HepG2 (cell line): ENCODE measurements at regions not wholly inside any gene's neighbourhood (a gene's known extent, or its start where the extent isn't known, plus 50 kb on each side); places are given as distances from the start of the nearest gene placed in this dataset.

ENCODE experiments used
- ATAC-seq: fragments of 200-7000 bp; cut with Tn5 transposase; 3 replicates; pipeline ENCODE4 v1.9.1; 2020; ENCODE audit warnings: mild to moderate bottlenecking, moderate library complexity
- BruUV-seq: library from RNA; stranded (reverse); fragments of 400-500 nt; replicated peaks from 2 replicates; lab custom pipeline; 2021; lab: Mats Ljungman, UMichigan
- CTCF ChIA-PET: fragments of 300-600 bp; formaldehyde crosslinking; extraction: SDS; loops from one replicate; lab custom pipeline; 2021; ENCODE audit warnings: low total read pairs, inconsistent platforms, low intra/inter-chr PET ratio; lab: Yijun Ruan, JAX
- POLR2A ChIA-PET: fragments of 350-600 bp; sonication (Branson Sonifier 250); formaldehyde crosslinking; loops from one replicate; lab custom pipeline; 2020; ENCODE audit warnings: antibody characterized with exemption, inconsistent platforms; lab: Yijun Ruan, JAX
- DNase-seq: peaks from one replicate; pipeline ENCODE4 v3.0.0-alpha.2; 2015; ENCODE audit warnings: low spot score
- FAIRE-seq: peaks from 3 replicates; lab custom pipeline; 2011; peaks lifted over from hg19 to GRCh38; lab: Jason Lieb, UNC
- H2AFZ ChIP-seq: one replicate; pipeline ENCODE4 v1.6.1; 2011; ENCODE audit warnings: low read length, inconsistent platforms
- H3K27ac ChIP-seq: fragments of 300-600 bp; 3 replicates; pipeline ENCODE4 v1.8.0; 2011; ENCODE audit warnings: mixed run types, mild to moderate bottlenecking, mixed read lengths, low read length, inconsistent platforms; ENCODE audit not compliant: insufficient read depth; ENCODE audit errors: extremely low read length
- H3K27me3 ChIP-seq, 2 experiments: fragments of 200-600 bp in 1 of 2; 2 replicates in 1 of 2; 3 replicates in 1 of 2; pipeline versions ENCODE4 v1.6.0 to v1.8.0; 2011; ENCODE audit warnings: low read length in 2 of 2, mild to moderate bottlenecking in 2 of 2, moderate library complexity in 2 of 2, inconsistent platforms in 1 of 2; ENCODE audit not compliant: insufficient read depth in 2 of 2, control insufficient read depth in 1 of 2
- H3K36me3 ChIP-seq, 2 experiments: fragments of 200-600 bp in 1 of 2; replicated peaks in 1 of 2; 2 replicates in 1 of 2; 3 replicates in 1 of 2; pipeline versions ENCODE4 v1.5.1 to v1.8.0; 2011; ENCODE audit warnings: low read length in 2 of 2, inconsistent platforms in 1 of 2; ENCODE audit not compliant: insufficient read depth in 2 of 2, control insufficient read depth in 1 of 2
- H3K4me1 ChIP-seq: 2 replicates; pipeline ENCODE4 v1.5.1; 2012; ENCODE audit warnings: low read length, inconsistent platforms; ENCODE audit not compliant: insufficient read depth
- H3K4me2 ChIP-seq: 2 replicates; pipeline ENCODE4 v1.6.0; 2011; ENCODE audit warnings: low read depth, low read length, inconsistent platforms
- H3K4me3 ChIP-seq, 3 experiments: fragments of 200-600 bp in 1 of 3; sonication (generic), shearing (Covaris generic) in 1 of 3; replicated peaks in 1 of 3; 2 replicates each; pipeline ENCODE4 v1.5.1; 2011 to 2016; ENCODE audit warnings: low read length in 3 of 3, inconsistent platforms in 2 of 3, low read depth in 2 of 3, mild to moderate bottlenecking in 2 of 3, control low read depth in 1 of 3, mixed read lengths in 1 of 3; ENCODE audit not compliant: insufficient read depth in 1 of 3
- H3K79me2 ChIP-seq: one replicate; pipeline ENCODE4 v1.6.1; 2011; ENCODE audit warnings: low read length, inconsistent platforms; ENCODE audit not compliant: insufficient read depth
- H3K9ac ChIP-seq: 2 replicates; pipeline ENCODE4 v1.6.0; 2011; ENCODE audit warnings: mild to moderate bottlenecking, low read depth, low read length, inconsistent platforms; ENCODE audit not compliant: insufficient read depth
- H3K9me3 ChIP-seq: 2 replicates; pipeline ENCODE4 v1.5.1; 2012; ENCODE audit warnings: mild to moderate bottlenecking, low read length
- H4K20me1 ChIP-seq: 2 replicates; pipeline ENCODE4 v1.6.0; 2011; ENCODE audit warnings: inconsistent platforms, mild to moderate bottlenecking, low read length, moderate library complexity; ENCODE audit not compliant: insufficient read depth
- CC2D1A ChIP-seq: sonication (generic); formaldehyde crosslinking; IDR thresholded peaks from 2 replicates; pipeline ENCODE4 v1.8.1; 2023; ENCODE audit warnings: mild to moderate bottlenecking, missing genetic modification reagents
- CREB3 ChIP-seq: sonication (generic); formaldehyde crosslinking; IDR thresholded peaks from 2 replicates; pipeline ENCODE4 v1.5.0; 2020; ENCODE audit warnings: missing genetic modification reagents
- CREM ChIP-seq, 2 experiments: sonication (generic) in 1 of 2; formaldehyde crosslinking in 1 of 2; IDR thresholded peaks; 2 replicates each; pipeline versions ENCODE4 v1.4.0 to v1.6.1; 2016 to 2020; ENCODE audit warnings: antibody characterized with exemption in 1 of 2, mild to moderate bottlenecking in 1 of 2, missing genetic modification reagents in 1 of 2
- DMAP1 ChIP-seq: IDR thresholded peaks from 2 replicates; pipeline ENCODE4 v1.6.1; 2016
- FOSL2 ChIP-seq: sonication (generic); formaldehyde crosslinking; IDR thresholded peaks from 2 replicates; pipeline ENCODE4 v1.4.0; 2020; ENCODE audit warnings: missing genetic modification reagents
- FOXP1 ChIP-seq, 2 experiments: fragments of 450-650 bp in 1 of 2; IDR thresholded peaks; 2 replicates each; pipeline ENCODE4 v1.6.1; 2017 to 2018; ENCODE audit warnings: antibody characterized with exemption in 1 of 2
- HDAC6 ChIP-seq: fragments of 200-600 bp; sonication (generic); IDR thresholded peaks from 2 replicates; pipeline ENCODE4 v1.7.0; 2017; ENCODE audit warnings: mild to moderate bottlenecking, antibody characterized with exemption, low read length, low read depth
- HNF1B ChIP-seq: sonication (generic); formaldehyde crosslinking; IDR thresholded peaks from 2 replicates; pipeline ENCODE4 v1.5.1; 2020; ENCODE audit warnings: mild to moderate bottlenecking, moderate library complexity, missing genetic modification reagents
- PHF20 ChIP-seq: sonication (generic); formaldehyde crosslinking; IDR thresholded peaks from 2 replicates; pipeline ENCODE4 v1.5.0; 2020; ENCODE audit warnings: mild to moderate bottlenecking, missing genetic modification reagents
- RNF219 ChIP-seq: sonication (generic); formaldehyde crosslinking; IDR thresholded peaks from 2 replicates; pipeline ENCODE4 v1.5.0; 2020; ENCODE audit warnings: mild to moderate bottlenecking, missing genetic modification reagents
- YEATS4 ChIP-seq: sonication (generic); formaldehyde crosslinking; IDR thresholded peaks from 2 replicates; pipeline ENCODE4 v1.4.0; 2020; ENCODE audit warnings: missing genetic modification reagents, borderline replicate concordance
- ZNF12 ChIP-seq: sonication (generic); formaldehyde crosslinking; IDR thresholded peaks from 2 replicates; pipeline ENCODE4 v1.5.0; 2020; ENCODE audit warnings: missing genetic modification reagents
- ZNF570 ChIP-seq: sonication (generic); formaldehyde crosslinking; IDR thresholded peaks from 2 replicates; pipeline ENCODE4 v1.4.0; 2020; ENCODE audit warnings: mild to moderate bottlenecking, missing genetic modification reagents, borderline replicate concordance
- ZNF781 ChIP-seq: sonication (generic); formaldehyde crosslinking; IDR thresholded peaks from 2 replicates; pipeline ENCODE4 v1.5.1; 2020; ENCODE audit warnings: borderline replicate concordance, mild to moderate bottlenecking, missing genetic modification reagents; ENCODE audit errors: not compliant biosample characterization
- WGBS: methylation state at CpG from one replicate; pipeline ENCODE4 v1.1.6; 2017; ENCODE audit warnings: low lambda C conversion rate; 5-methylcytosine and 5-hydroxymethylcytosine counted together
- in situ Hi-C: cut with HindIII; loops from 2 replicates; pipeline ENCODE4 v1.10.0; 2017; ENCODE audit warnings: low pct_unique_long_range_greater_than_20kb; ENCODE audit not compliant: extremely low pct_ligation_motif_present
- intact Hi-C: fragments of 100-400 bp; cut with micrococcal nuclease; formaldehyde crosslinking; loops from one replicate; pipeline ENCODE4 v1.10.0; 2022; ENCODE audit not compliant: unreplicated experiment

- FAIRE-seq, result no peak
- in situ Hi-C loops, result no loop called here
- no TSS peak for BruUV-seq
These were observed 314.9 kb upstream of the SEMA3A start for GRCh38 chr7:84509522-84509921.

GRCh38 chr7:84508606-84509005, 314.0 kb upstream of the SEMA3A start:
- no peak for TF ChIP-seq ZNF12 (CRISPR knock-in tag)
- no peak for TF ChIP-seq CREB3 (CRISPR knock-in tag)
- TF ChIP-seq FOSL2 (CRISPR knock-in tag), result no peak
- TF ChIP-seq CREM (IDR thresholded peaks at IDR 0.05), result no peak
- TF ChIP-seq CREM (CRISPR knock-in tag; IDR thresholded peaks at IDR 0.05), result no peak
- no peak for TF ChIP-seq ZNF570 (CRISPR knock-in tag)
- TF ChIP-seq FOXP1 (IDR thresholded peaks at IDR 0.05), result no peak
- no peak for TF ChIP-seq FOXP1 (CRISPR knock-in tag; IDR thresholded peaks at IDR 0.05)
- TF ChIP-seq HNF1B, result no peak
- no peak for TF ChIP-seq YEATS4 (CRISPR knock-in tag)
- TF ChIP-seq DMAP1 (CRISPR knock-in tag), result no peak
- TF ChIP-seq, all 625 proteins: peak for 0
- H3K9me3 ChIP-seq, result no peaks in the 10 kb centered on the region
- no peak overlapping the region for H3K4me3 ChIP-seq
- no peak overlapping the region for H3K9ac ChIP-seq
- DNase-seq, result no peak
- intact Hi-C loops, result no loop called here
- H3K4me2 ChIP-seq, result no peak overlapping the region
- FAIRE-seq, result no peak
- H3K27me3 ChIP-seq, result no peaks in the 10 kb centered on the region
- H4K20me1 ChIP-seq, result no peaks in the 10 kb centered on the region
- 24% methylated on average over 4 of the region's 4 CpGs for WGBS
- BruUV-seq, result no TSS peak
- no peak overlapping the region for H2AFZ ChIP-seq
- ChIA-PET CTCF (no interaction called here), POLR2A (no interaction called here)
- no peak overlapping the region for H3K27ac ChIP-seq
- H3K36me3 ChIP-seq, result no peaks in the 10 kb centered on the region
- in situ Hi-C loops, result no loop called here
- no peak for ATAC-seq
- H3K79me2 ChIP-seq, result no peaks in the 10 kb centered on the region
- no peaks in the 10 kb centered on the region for H3K4me1 ChIP-seq

More at GRCh38 chr7:84509522-84509921, 314.9 kb upstream of the SEMA3A start:
- Histone ChIP-seq H3K4me3 (no peak overlapping the region), H3K27me3 (no peaks in the 10 kb centered on the region), H3K79me2 (no peaks in the 10 kb centered on the region), H2AFZ (no peak overlapping the region), H3K4me1 (no peaks in the 10 kb centered on the region), H3K9ac (no peak overlapping the region), H3K27ac (no peak overlapping the region), H3K4me2 (no peak overlapping the region), H3K9me3 (no peaks in the 10 kb centered on the region), H4K20me1 (no peaks in the 10 kb centered on the region), H3K36me3 (no peaks in the 10 kb centered on the region)
- ChIA-PET CTCF (no interaction called here), POLR2A (no interaction called here)
- no peak for DNase-seq
- ATAC-seq, result no peak
- 0% methylated on average over 1 of the region's 1 CpG for WGBS
- TF ChIP-seq CC2D1A (CRISPR knock-in tag) (no peak), PHF20 (CRISPR knock-in tag) (no peak), RNF219 (no peak), HDAC6 (no peak), ZNF781 (CRISPR knock-in tag) (no peak)
- intact Hi-C loops, result no loop called here
